ENCODE measurements at regions not wholly inside any gene's neighbourhood (a gene's known extent, or its start where the extent isn't known, plus 50 kb on each side); places are given as distances from the start of the nearest gene placed in this dataset.

DNA sequence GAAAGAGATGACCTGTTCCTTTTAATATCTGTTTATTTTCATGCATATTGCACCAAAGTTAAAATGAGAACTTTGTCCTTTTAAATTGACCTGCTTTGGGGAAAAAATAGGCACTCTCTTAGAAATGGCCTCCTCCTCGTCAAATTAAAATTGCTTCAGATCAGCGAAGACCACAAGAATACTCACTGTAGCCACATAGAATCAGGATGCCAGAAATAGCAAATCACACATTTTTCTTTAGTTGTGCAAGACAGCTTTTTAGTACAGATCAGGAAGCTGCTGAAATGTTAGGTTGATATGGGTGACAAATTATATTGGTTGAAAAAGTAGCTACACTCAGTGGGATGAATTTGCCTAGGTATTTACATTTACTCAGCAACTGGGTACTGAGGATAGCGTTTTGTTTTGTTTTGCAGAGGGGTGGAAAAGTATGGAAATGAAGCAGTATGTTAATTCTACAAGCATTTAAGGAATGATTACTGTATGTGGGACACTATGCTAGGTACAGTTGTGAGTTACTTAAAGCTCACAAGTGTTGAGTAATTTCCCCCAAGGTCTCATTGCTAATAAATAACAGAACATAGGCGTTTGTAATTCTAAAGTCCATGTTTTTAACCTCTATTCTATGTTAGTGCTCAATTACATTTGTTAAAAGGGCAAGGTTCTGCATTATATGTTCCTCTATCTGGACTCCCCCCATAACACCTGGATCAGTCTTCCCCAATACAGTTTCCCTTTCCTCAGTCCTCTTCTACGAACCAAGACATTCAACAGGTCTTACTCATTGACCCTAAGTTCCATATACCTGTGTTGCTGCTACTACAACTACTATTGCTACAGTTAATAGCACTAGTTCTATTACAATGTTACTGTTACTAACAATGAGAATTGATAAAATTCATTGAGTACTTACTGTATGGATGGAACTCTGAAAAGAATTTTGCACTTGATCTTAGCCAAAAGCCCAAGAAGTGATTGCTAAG is 99.4 kb upstream of the S1PR1 start:
- no peak overlapping the region for H3K4me2 ChIP-seq (ENCODE audit: low read length)
- no peaks in the 10 kb centered on the region for H3K79me2 ChIP-seq (ENCODE audit: insufficient read depth, low read depth, low read length)
- TF ChIP-seq EZH2phosphoT487 (IDR thresholded peaks at IDR 0.05; ENCODE audit: borderline replicate concordance, low read depth, low read length) = no peak
- TF ChIP-seq, protein P1, sequence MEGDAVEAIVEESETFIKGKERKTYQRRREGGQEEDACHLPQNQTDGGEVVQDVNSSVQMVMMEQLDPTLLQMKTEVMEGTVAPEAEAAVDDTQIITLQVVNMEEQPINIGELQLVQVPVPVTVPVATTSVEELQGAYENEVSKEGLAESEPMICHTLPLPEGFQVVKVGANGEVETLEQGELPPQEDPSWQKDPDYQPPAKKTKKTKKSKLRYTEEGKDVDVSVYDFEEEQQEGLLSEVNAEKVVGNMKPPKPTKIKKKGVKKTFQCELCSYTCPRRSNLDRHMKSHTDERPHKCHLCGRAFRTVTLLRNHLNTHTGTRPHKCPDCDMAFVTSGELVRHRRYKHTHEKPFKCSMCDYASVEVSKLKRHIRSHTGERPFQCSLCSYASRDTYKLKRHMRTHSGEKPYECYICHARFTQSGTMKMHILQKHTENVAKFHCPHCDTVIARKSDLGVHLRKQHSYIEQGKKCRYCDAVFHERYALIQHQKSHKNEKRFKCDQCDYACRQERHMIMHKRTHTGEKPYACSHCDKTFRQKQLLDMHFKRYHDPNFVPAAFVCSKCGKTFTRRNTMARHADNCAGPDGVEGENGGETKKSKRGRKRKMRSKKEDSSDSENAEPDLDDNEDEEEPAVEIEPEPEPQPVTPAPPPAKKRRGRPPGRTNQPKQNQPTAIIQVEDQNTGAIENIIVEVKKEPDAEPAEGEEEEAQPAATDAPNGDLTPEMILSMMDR (conservative IDR thresholded peaks at IDR 0.05; ENCODE audit: low read length) = peak; percentile 50; the same call in 1 of the 2 replicates
- ChIA-PET POLR2A (no interaction called here), CTCF (ENCODE audit: unreplicated experiment) (no interaction called here)
- no peaks in the 10 kb centered on the region for H3K9me2 ChIP-seq (ENCODE audit: insufficient read depth, low read length)
- no peaks in the 10 kb centered on the region for H3K9me3 ChIP-seq (ENCODE audit: low read length)
- peaks cover 3% of the 10 kb centered on the region for H3K4me1 ChIP-seq (ENCODE audit: insufficient read depth, low read length, poor library complexity, severe bottlenecking)
- H4K20me1 ChIP-seq (ENCODE audit: insufficient read depth, low read length) = no peaks in the 10 kb centered on the region
- peak overlapping the region; percentile 50; the same call in 1 of the 2 replicates for H2AFZ ChIP-seq (ENCODE audit: low read length)
- no peaks in the 10 kb centered on the region for H3K36me3 ChIP-seq (ENCODE audit: insufficient read depth, low read length)
- H3K4me3 ChIP-seq (ENCODE audit: low read depth, low read length, poor library complexity, severe bottlenecking) = no peak overlapping the region
- no peak for DNase-seq (ENCODE audit: low spot score)
- intact Hi-C loops (cut with micrococcal nuclease; ENCODE audit: unreplicated experiment) = loop anchor here (2.0 to 5.0 kb wide), 2 partner anchors 100 to 151 kb away; partner anchors contain the start of gene S1PR1
- H3K27ac ChIP-seq (ENCODE audit: low read depth, low read length, poor library complexity, severe bottlenecking) = no peak overlapping the region
- no TSS peak for BruUV-seq (replicated peaks)

DNA sequence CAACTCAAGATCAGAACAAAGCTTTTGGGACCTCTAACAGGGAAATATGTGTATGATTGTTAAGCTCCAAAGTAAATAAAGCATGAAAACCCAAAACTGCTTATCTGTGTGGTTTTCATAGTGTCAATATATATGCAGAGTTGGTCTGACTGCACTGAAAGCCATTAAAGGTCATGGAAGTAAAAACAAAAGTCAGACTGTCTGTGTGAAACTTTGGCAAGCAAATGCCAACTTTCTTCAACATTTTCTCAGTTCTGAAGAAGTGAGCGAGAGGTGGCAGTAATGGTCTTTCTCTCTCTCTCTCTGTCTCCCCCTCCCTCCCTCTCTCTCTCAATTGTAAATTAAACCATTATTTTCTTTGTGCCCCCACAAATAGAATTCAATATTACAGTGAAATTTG is 100.1 kb upstream of the S1PR1 start:
- Histone ChIP-seq H3K79me2 (ENCODE audit: insufficient read depth, low read depth, low read length) (no peaks in the 10 kb centered on the region), H3K27ac (ENCODE audit: low read depth, low read length, poor library complexity, severe bottlenecking) (no peak overlapping the region), H2AFZ (ENCODE audit: low read length) (peak overlapping the region; percentile 50; the same call in 1 of the 2 replicates), H3K4me2 (ENCODE audit: low read length) (no peak overlapping the region), H3K9me3 (ENCODE audit: low read length) (no peaks in the 10 kb centered on the region), H4K20me1 (ENCODE audit: insufficient read depth, low read length) (no peaks in the 10 kb centered on the region), H3K9me2 (ENCODE audit: insufficient read depth, low read length) (no peaks in the 10 kb centered on the region), H3K36me3 (ENCODE audit: insufficient read depth, low read length) (no peaks in the 10 kb centered on the region), H3K4me1 (ENCODE audit: insufficient read depth, low read length, poor library complexity, severe bottlenecking) (peaks cover 3% of the 10 kb centered on the region), H3K4me3 (ENCODE audit: low read depth, low read length, poor library complexity, severe bottlenecking) (no peak overlapping the region)
- TF ChIP-seq, protein P1 (conservative IDR thresholded peaks at IDR 0.05; ENCODE audit: low read length) = peak; percentile 79
- no peak for TF ChIP-seq EZH2phosphoT487 (IDR thresholded peaks at IDR 0.05; ENCODE audit: borderline replicate concordance, low read depth, low read length)
- POLR2A ChIA-PET = no interaction called here
- BruUV-seq (replicated peaks) = no TSS peak
- CTCF ChIA-PET (ENCODE audit: unreplicated experiment) = no interaction called here
- intact Hi-C loops (cut with micrococcal nuclease; ENCODE audit: unreplicated experiment) = loop anchor here (2.0 to 5.0 kb wide), 2 partner anchors 101 to 152 kb away; partner anchors contain the start of gene S1PR1
- DNase-seq (ENCODE audit: low spot score) = peak; percentile 42
